Right renal pelvis (tissue), 4 donors: ENCODE measurements at regions not wholly inside any gene's neighbourhood (a gene's known extent, or its start where the extent isn't known, plus 50 kb on each side); places are given as distances from the start of the nearest gene placed in this dataset.
A peak's percentile ranks its signal among the peaks of the same experiment; 100 is the strongest.
"Not testable (repeated sequence)": the region's sequence is repeated elsewhere in the genome, so short reads cannot be mapped to it uniquely, and the experiment has no call there.

Experiments used
- DNase-seq, 4 donors: peaks; one replicate each; pipeline ENCODE4 v3.0.0-alpha.2; 2013; ENCODE audit warnings: low read depth in 4 of 4, low spot score in 3 of 4, missing footprints in 1 of 4

DNA sequence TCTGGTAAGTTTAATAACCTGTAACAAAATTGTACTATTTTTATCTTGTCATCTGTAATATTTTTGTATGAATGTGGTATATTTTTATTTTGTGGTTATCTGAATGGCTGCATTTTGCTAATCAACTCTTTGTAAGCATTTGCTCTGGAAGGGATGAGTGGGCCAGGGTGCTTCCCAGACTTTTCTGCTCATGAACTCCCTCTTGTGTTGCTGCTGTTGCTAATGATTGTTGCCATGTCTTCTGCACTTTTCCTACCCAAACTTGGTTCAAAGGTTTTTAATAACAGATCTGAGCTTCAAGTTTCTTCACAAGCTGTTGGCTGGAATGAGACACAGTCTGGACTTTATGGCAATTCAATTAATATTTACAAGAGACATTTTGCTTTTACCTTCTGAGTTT lies 1005.7 kb downstream of the HACE1 start:
- no peak for DNase-seq

DNA sequence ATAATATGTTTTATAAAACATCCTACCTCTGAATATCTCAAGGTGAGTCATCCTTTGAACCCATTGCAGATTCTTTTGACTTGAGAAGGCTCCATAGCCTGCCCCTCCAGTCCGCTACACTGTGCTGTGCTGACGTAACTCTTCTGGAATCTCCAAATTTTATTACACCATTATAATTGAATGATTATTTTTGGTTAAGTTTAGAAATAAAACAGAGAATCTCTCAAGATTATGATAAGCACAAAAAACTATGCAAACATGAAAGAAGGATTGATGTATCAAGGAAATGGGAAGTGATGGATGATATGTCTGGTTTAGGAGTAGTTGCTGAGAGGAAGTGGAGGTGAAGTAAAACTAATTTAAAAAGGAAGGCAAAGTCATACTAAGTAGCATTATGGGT lies 1021.3 kb downstream of the HACE1 start:
- DNase-seq: no peak

DNA sequence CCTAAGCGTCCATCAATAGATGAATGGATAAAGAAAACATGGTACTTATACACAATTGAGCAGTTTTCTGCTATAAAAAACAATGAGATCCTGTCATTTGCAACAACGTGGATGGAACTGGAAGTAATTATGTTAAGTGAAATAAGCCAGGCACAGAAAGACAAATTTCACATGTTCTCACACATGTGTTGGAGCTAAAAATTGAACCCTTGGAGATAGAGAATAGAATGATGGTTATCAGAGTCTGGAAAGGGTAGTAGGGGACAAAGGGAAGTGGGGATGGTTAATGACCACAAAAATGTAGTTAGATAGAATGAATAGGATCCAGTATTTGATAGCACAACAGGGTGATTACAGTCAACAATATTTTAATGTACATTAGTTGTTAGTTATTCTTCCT lies 1033.5 kb downstream of the HACE1 start:
- DNase-seq: no peak

DNA sequence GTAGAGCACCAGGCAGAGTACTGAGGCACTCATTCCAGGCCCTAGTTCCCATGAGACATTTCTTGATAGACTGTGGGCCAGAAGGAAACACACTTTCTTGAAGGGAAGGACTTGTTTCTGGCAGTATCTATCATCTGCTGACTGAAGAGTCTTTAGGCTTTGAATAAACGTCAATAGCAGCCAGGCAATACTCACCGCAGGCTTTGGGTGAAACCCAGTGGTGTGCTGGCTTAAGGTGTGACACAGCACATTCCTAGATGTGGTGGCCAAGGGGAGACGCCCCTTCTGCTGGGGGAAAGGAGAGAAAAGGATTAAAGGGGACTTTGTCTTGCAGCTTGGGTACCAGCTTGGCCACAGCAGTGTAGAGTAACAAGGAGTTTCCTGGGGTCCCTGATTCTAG lies 1039.6 kb downstream of the HACE1 start:
- DNase-seq: no peak

DNA sequence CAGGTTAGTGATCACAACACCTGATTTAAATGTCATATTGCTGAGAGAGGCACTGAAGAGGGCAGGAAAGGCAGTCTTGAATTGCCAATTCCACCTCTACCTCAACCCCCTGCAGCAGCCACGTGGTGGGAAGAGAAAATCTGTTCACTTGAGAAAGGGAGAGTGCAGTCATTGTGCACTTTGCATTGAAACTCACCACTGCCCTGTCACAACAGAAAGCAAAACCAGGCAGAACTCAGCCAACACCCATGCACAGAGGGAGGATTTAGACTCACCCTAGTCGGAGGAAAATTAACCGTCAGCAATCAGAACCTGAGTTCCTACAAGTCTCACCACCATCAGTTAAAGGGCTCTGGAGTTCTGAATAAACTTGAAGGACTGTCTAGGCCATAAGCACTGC lies 1040.2 kb downstream of the HACE1 start:
- DNase-seq: no peak

DNA sequence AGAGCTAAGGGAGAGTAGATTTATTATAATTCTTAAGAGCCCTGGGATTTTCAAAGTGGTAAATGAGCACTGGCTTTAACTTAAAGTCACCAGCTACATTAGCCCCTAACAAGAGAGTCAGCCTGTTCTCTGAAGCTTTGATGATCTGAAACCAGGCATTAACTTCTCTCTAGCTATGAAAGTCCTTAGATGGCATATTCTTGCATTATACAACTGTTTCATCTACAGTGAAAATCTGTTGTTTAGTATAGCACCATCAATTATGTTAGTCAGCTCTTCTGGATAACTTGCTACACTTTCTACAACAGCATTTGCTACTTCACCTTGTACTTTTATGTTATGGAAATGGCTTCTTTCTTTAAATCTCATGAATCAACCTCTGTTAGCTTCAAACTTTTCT lies 1046.7 kb downstream of the HACE1 start:
- no peak for DNase-seq

DNA sequence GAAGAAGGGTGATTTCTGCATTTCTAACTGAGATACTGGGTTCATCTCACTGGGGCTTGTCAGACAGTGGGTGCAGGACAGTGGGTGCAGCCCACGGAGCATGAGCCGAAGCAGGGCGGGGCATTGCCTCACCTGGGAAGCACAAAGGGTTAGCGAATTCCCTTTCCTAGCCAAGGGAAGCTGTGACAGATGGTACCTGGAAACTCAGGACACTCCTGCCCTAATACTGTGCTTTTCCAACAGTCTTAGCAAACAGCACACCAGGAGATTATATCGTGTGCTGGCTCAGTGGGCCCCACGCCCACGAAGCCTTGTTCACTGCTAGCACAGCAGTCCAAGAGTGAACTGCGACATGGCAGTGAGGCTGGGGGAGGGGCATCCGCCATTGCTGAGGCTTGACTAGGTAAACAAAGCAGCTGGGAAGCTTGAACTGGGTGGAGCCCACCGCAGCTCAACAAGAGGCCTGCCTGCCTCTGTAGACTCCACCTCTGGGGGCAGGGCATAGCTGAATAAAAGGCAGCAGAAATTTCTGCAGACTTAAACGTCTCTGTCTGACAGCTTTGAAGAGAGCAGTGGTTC lies 1057.7 kb downstream of the HACE1 start:
- not testable (repeated sequence) for DNase-seq

DNA sequence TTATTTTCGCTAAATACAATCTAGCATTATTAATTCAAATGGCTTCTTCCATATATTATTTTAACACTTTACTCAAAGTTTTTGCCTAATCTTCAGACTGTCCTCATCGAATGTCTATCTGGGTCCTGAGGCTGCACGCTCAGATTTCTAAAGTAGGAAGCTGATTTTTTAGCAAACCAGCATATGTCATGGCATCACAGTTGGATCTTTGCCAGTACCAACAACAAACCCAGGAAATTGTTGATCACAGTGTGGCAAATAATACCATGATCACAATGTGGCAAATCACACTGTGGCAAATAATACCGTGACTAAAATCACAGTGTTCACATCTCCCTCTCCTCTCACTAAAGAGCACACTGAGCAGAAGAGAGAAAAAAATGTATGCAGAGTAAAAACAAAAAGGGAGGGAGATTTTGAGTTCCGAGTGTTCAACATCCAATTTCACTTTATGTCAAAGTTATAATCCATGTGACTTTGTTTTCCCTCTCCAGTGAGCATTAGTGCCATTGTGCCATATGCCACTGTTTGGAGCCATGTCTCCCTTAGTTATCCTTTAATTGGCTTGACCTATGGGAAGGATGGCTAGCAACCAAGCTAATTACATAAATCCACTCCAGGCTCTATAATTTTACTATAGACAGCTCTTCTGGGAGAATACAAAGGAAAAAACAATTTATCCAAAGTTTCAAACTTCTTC lies 1059.6 kb downstream of the HACE1 start:
- DNase-seq: no peak

DNA sequence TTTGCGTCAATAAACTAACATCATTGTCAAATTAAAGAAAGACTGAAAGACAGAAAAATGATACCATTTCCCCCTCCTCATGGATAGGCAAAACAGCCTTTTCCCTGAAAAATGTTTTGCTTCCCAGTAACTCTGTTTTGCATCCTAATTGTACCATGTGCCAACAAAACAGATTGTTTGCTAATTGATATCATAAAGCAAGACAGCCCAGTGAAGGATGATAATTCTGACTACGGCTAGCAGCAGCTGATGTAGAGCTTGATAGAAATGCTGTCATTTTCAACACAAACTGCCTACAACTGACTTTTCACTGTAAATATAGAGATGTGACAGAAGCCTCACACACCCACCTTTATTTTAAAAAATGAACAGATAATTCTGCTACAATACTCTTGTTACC lies 1061.6 kb downstream of the HACE1 start:
- no peak for DNase-seq

DNA sequence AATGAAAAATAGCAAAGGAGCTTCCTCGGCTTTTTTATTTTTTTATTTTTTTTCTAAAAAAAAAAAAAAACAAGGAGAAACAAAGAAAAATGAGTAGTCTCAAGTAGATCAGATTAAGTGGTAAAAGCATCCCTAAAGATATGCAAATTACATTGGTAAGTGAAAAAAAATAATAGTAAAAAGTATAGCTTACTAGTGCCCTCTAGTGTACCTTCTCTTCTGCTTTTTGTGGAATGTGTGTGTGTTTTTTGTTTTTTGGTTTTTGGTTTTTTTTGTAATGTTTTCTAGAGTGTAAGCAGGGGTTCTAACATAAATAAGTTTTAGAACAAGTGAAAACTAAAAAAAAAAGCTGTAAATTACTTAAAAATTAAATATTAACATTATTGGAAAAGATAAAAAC lies 1062.0 kb downstream of the HACE1 start:
- peak in 1 of 4 donors; percentile 8 for DNase-seq

DNA sequence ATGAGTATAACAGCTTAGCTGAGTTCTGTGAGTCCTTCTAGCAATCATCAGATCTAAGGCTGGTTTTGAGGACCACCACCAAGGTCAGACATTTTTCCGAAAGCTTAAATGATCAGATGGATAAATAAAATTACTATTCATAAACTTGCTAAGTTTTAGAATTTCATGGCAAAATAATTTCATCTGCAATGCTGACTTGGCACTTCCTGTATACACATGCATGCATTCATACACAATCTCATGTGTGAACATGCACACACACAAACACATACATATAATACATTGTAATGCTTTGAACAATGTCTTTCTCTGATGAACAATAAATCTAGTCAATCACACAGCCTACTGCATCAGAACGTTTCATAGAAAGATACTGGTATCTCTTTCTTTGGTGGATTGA lies 1068.3 kb downstream of the HACE1 start:
- no peak for DNase-seq

DNA sequence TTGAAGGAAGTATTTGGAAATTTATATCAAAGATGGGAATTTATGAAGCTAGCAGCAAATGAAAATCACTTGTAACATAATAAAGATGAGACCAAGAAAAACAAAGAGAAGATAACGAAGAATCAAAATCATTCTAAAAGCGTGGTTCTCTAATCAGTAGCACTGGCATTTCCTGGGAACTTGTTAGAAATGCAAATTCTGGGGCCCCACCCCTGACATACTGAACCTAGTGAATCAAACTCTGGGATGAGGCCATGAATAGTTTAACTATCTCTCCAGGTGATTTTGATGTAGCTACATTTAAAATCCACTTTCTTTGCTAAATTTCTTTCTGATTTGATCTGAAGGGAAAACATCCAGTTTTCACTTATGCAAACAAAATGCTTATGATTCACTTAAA lies 1075.6 kb downstream of the HACE1 start:
- no peak for DNase-seq

DNA sequence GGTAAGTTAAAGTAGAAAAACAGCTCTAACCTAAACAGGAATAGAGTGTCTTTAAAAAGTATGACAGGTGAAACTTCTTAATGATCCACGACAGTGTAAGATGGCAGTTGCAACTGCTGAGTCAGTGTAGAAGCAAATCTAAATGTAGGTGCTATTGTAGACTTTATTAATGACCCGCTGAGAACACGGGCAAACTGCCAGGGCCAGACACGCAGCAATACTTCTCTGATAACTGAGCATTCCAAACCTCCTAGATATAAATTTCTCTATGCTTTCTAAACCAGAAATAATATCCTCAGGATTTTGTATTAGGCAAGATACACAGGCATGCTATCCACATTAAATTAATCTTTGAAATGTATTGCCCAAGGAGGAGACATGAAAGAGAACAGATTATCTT lies 1076.4 kb downstream of the HACE1 start:
- DNase-seq: peak in 1 of 4 donors; percentile 2

DNA sequence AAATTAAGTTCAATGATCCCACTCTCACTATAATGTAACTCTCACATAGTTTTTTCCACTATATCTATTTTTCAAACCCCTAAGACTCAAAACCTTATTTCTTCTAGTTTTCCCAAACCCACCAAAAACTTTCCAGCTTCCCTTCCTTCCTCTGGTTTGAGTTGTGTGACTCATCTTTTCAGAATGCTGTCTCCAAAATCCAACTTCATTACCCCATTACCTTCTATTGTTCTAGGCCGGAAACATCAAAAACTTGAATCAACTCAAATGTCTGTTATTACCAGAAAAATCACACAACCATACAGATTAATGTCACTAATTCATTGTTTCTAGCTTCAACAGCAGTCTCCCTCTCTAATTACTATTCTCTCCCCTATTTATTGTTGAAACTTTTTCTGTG lies 1090.3 kb downstream of the HACE1 start:
- DNase-seq: no peak

DNA sequence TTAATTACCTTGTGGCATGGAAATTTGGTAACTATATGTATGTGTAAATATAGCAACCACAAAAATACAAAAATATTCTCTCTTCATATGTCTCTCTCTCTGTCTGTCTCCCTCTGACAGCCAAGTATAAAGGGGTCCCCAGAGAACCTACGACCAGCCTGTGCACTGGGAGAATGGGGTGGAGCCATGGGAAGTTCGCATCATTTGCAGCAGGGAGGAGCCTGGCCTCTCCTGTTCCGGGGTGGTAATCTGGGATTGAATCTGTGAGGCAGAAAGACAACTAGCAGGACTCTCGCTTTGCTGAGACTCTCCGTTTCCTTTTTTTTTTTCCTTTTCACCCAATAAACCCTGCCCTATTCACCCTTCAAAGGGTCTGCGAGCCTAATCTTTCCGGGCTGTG lies 1109.1 kb downstream of the HACE1 start:
- DNase-seq: no peak

DNA sequence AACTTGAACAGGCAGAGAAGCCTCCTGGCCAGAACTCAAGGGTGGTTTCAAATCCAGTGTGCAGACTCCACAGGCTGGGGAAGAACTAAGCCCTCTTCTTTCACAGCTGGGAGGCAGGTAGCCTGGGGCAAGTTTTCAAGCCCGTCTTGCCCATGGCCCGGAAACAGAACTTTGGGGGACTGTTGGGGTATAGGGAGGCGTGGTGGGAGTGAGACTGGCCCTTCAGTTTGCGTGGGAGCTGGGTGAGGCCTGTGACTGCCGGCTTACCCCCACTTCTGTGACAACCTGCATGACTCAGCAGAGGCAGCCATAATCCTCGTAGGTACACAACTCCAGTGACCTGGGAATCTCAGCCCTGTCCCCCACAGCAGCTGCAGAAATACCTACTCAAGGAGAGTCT lies 1125.7 kb downstream of the HACE1 start:
- no peak for DNase-seq

DNA sequence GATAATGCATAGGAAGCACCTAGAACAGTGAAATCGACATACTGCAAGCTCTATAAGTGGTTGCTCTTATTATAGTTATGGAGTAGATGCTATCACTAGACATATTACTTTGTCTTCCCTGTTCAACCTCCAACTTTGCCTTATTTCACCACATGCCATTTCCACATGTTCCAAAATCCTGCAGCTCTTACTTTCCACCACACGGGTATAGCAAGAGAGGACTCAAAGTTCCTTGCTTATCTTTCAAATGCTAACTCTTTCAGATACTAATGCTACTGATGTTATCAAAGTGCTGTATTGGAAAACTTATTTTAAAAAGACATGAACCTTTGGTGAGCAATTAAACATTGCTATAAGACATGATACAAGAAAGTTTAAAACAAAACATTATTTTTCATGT lies 1130.1 kb downstream of the HACE1 start:
- DNase-seq: no peak

DNA sequence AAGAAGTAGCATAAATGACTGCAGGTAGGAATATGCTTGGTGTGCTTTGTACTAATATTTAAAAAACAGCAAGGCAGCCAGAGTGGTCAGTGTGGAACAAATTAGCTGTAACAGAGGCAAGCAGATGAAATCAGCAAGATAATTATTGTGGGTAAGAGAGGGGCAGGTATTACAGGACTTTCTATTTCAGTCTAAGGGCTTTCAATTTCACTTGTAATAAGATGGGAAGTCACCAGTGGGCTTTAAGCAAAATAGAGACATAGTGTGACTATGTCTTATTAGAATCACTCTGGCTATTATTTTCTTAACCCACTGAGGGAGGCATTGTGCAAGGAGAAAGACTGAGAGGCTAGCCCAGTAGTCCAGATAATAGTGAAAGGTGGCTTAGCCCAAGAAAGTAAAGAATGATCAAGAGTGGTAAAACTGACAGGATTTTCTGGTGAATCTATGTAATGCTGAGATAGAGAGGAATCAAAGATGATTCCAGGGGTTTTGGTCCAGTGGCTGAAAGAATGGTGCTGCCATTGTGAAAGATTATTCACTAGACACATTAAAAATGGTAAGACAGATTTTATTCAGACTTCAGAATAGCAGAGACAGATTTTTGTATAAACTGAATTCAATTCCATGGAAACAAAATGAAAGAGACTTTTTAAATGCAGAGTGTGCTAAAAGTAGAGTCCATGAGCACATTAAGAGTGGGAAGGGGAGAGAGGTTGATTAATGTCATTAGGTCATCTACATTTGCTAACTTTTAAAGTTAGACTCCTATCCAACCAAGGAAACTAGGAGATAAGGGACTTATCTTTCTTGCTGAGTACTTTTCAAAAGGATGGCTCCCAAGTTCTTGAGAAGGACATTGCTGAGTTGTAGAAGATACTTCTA lies 1136.0 kb downstream of the HACE1 start:
- no peak for DNase-seq

DNA sequence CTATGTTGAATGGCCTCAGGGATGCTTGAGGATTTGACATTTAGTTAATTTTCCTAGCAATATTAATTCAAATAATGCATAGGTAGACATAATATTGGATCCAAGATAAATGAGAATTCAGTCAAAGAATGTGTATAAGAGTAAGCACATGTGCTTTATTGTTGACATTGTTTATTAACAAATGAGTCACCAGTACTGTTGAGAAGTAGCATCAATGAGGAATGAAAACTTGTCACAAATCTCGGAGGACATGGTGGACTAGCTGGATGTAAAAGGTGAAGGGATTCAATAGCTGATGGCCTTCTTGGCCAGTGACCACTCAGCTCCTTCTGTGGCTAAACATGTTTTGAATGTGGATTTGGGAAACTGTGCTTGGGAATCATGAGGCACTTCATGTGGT lies 1137.0 kb downstream of the HACE1 start:
- no peak for DNase-seq

DNA sequence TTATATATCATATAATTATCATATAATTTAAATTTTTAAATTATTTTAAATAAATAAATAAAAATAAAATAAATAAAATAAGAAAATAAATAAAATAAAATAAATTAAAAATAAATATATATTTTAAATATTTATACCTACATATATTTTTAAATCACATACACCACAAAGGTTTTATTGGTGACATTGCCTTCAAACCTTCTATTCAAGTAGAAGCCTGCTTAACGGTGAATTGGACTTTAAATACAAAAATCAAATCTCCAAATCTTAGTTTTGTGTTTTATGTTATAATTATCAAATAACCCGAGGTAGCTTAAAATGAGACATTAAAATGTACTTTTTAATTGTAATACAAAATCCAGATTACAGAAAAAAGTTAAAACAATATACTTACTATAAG lies 1137.8 kb downstream of the HACE1 start:
- no peak for DNase-seq

DNA sequence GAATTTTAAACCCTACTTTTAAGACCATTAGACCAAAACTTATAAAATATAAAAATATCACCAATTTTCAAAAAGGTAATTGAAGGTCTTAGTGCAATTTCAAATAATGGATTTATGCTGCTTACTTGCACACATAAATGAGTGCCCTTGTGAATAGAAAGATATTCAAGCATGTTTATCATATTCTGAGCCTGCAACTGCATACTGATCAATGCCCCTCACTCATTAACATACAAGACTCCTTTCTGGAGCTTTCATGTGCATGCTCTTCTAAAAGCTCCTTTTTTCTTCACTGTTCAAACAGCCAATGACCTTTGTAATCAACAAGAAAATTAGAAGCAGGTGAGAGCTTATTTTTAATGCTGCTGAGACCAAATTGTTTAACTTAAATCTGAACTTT lies 1139.3 kb downstream of the HACE1 start:
- DNase-seq: no peak

DNA sequence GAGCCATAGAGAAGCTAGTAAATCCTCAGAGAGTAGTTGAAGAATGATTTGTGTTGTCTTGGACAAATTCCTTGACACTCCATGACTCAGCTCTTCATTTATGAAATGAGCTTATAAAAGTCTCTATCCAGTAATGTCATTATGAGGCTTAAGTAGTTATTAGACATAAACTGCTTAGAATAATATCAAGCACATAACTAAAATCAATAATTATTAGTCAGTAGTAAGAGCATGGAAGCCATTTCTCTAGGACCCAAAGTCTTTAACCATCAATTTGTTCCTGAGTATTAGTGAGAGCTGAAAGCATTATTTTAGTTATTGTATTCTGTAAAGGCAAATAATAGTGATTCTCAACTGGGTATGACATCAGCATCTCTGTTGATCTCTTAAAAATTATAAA lies 1140.2 kb downstream of the HACE1 start:
- DNase-seq: no peak
